Stimulated activated CD4-positive, alpha-beta T cell treated with anti-CD3 and anti-CD28 coated beads, Interleukin-4, amount 100 ng/mL, for 1 hour (primary cell): ENCODE measurements at regions not wholly inside any gene's neighbourhood (a gene's known extent, or its start where the extent isn't known, plus 50 kb on each side); places are given as distances from the start of the nearest gene placed in this dataset.

Experiments
- DNase-seq: peaks from one replicate; pipeline ENCODE4 v3.0.0-alpha.2; 2020

DNA sequence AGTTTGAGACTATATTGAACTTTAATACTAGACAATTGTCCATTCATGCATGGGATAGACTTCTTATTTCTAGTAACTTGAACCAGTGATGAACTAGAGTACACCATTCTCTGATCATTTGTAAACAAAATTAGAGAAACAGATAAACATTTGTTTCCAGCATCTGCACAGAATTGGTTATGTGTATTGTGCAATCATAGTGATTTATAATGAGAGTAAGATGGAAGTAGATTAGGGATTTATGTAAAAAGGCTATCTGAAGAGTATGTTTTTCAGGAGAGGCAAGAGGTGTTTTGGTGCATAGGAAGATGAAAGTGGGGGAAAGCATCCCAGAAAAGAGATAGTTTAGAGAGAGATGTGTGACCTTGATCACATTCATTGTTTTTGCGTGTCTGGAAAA is 695.0 kb downstream of the SQOR start:
- no peak for DNase-seq

DNA sequence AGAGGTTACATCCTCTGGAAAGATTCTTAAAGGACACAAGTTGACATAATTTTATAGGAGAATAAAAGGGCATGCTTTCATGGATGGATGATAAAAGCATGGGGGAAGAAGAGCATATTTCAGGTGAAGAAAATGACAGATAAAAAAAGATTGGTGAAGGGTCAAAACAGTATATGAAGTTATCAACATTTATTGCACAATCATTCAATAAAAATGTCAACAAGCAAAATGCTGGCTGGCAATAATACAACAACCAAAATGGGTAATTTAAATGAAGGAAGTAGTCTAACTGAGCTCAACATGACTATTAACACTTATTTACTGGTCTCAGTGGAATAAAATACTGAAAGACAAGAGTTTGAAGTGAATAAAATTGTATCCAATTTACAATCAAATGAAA is 696.7 kb downstream of the SQOR start:
- DNase-seq, result no peak

DNA sequence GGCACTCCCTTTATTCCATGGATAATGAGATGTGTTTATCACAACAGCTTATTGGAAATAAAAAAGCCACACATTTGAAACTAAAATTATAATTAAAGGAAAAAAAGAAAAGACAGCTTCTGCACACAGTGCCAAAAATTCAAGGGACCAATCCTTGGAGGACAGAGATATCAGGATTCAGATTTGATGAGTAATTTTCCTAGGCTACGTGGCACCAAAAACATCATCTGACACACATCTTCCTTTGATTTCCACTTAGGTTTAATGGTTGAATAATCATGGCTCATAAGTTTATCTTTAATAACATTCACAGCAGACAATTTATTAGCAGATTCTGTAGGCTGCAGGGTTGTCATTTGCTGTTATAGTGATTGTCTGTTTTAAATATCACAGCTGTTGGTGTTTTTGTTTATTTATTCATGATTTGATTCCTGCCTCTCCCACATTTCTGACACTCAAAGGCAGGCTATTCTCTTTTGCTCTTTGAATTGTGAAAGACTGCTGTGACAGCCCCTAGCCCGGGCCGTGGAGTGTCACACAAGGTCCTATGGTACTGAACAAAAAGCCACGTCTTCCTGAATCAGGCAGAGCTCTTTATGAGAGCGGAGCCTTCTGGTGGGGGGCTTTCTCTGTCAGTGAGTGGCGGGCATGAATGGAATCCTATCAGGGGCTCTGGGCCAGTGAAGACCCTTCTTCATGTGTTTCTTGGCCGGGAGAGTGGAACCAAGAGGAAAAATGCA is 708.5 kb downstream of the SQOR start:
- DNase-seq, result no peak

DNA sequence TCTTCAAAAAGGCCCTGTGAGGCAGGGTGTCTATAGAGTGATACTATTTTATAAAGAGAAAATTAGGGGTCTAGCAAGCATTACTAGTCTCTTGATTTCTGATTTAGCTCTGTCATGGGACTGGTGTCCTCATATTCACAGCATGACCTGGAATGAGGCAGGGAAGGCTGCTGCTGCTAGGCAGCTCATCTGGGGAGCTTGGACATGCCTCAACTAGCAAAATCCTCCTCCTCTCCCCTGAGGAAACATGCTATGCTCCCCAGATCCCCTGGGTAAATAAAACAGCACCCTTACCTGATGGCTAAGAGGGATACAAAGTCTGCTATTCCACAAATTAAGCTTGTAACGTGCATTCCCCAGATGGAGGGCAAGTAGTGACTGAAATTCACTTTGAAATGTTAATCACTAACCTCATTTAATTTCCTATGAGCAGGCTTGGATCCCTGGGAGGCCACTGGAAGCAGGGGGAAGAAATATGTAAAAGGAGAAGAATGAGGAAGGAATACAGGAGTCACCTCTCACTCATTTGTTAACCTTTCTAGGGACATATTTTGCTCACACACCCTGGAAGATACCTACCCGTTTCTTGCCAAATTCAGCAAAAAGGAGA is 709.4 kb downstream of the SQOR start:
- DNase-seq, result no peak

DNA sequence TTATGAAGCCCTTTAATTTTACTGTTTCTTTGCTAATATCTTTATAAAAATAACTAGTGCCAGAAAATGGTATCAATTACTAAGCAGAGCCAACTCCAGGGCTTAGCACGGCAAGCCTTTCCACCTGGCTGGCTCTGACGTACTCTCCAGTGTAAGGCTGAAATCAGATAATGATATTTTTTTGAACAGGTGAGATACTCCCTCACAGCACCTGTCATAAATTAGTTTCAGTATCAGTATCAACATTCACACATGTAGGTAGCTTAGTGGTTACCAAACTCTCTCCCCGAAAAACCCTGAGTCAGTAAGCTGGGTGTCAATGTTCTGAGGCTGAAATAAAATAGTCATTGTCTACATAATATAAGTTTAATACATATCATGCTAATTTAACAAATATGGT is 710.1 kb downstream of the SQOR start:
- no peak for DNase-seq

DNA sequence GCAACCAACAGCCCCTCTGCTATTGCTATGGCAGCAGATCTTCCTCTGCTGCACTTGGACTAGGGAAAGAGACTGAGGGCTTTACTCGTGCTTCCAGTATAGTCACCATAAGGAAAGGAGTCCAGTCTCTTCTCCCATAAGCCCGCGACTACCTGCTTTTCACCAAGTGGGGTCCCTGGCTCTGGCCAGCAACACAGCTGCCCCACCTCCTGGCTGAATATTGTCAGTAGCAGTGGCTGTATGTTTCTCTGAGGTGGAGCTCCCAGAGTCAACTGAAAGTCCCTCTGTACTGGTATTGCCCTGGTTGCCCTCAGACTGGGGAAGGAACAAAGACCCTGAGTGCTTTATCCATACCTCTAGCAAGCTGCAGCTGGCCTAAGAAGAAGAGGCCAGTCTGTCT is 719.6 kb downstream of the SQOR start:
- DNase-seq, result no peak

DNA sequence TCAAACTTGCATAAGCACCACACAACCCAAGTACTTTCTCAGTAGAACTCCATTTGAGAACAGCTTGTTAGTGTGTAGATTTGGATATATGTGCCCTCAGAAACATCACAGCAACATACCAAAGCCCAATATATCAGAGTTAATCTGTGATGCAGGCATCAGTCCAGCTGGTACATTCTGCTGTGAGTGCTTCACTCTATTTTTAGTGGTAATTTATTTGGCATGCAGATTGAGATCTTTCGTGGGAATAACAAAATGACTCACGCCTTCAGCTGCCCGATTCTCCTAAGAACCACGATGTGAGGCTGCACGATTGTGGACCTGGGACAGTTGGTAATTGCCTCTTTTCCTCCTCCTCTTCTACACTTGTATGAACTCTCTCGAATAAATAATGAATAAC is 730.7 kb downstream of the SQOR start:
- no peak for DNase-seq

DNA sequence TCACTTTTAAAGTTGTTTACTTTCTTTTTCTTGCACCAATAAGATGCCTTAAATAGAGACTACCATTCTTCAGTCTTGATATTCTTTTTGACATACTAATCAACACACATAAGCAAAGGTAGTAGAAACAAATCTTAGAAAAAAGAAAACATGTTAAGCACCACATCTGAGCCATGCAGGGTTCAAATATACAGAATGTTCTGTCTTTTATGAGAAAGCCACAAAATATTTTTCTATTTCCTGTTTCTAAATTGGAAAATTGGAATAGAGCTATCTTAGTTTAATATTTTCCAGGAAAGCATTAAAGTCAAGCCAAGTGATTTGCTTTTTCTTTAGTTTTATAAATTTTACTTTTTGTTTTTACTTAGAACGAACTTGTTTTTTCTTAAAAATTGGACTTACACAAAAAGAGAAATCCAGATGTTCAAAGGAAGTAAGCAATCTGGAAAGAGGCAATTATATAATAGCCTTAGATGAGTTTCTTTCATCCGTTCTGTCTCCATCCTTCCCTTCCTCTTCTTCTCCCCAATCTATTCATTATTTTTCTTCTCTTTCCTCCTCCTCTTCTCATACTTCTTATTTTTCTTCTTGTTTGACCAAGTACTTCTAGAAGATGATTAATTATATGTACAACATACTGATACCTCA is 731.7 kb downstream of the SQOR start:
- DNase-seq, result no peak

DNA sequence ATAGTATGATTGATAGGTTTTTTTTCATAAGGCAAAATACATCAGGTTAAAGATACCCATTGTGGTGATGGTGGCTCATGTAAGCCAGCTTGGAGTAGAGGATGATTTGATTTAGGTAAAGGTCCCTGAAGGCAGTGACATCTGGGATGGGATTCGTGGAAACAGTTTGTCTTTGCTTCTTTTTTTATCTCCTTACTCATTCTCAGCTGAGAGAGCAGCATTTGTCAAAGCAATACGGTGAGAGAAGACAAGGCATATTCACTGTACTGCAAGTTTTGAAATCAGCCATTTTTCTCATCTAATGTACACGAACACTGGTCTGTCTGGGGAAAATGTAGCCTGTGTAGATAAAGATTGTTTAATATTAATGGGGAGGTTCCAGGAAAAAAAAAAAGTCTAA is 749.1 kb downstream of the SQOR start:
- DNase-seq, result no peak

DNA sequence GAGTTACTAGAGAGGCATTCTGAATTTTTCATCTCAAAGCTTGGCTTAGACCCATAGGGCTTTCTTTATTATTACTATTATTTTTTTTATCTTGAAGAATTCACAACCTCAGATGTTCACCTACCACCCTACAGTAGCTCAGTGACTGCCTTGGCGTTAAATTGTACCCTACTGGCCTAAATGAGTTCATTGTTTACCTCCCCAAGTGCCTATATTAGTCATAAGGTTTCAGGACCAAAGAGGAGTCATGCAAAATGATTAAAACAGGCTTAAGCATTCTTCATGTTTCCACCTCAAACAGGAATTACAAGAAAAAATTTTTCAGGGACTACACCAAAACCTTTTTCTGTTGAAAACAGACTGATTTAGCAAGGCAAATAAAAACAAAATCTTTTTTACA is 751.5 kb downstream of the SQOR start:
- no peak for DNase-seq

DNA sequence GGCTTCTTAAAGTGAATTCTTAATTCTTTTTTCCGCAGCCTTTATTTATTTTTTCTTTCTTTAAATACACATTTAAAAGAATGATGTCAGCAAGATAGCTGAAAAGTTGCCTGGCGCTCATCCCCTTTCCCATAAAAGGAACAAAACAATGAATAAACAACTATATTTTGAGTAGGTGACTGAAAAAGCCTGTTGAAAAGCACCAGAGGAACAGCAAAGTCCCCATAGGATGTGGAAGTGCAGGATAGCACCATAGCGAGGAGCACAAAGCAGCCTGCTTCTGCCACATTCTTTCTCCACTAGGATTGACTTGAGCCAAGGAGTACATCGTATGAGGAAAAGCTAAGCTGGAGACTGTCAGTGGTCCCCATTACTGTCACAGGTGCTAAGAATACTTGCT is 754.9 kb downstream of the SQOR start:
- DNase-seq, result no peak

DNA sequence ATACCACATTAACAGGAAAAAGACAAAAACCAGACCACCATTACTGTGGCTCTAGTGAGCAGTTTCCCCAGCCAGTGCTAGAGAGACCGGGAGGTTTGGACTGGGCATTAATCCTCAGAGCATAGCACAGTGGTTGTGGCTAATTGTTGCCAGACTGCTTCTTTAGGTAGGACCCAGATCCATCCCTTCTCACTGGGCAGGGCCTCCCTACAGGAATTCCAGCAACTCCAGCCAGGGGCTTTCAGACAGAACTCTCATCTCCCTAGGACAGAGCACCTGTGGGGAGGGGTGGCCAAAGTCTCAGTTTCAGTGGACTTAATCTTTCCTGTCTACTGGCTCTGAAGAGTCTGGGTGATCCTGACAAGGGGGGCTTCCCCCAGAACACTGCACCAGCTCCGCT is 759.6 kb downstream of the SQOR start:
- DNase-seq, result no peak

DNA sequence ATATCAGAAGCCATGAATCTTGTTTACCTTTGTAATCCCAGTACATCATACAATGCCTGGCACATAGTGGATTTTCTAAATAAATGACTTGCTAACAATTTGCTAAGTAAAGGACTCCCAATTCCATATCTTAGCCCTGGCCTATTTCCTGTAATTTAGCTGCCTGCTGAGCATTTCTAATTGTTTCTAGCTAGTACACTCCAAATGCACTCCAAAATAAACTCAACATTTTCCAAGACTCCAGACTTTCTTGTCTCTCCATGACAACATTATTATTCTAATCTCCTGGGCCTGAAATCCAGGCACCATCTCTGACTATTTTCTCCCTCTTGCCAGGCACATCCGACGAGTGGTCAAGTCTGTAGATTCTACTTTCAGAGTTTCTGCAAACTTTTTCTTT is 773.5 kb downstream of the SQOR start:
- no peak for DNase-seq

DNA sequence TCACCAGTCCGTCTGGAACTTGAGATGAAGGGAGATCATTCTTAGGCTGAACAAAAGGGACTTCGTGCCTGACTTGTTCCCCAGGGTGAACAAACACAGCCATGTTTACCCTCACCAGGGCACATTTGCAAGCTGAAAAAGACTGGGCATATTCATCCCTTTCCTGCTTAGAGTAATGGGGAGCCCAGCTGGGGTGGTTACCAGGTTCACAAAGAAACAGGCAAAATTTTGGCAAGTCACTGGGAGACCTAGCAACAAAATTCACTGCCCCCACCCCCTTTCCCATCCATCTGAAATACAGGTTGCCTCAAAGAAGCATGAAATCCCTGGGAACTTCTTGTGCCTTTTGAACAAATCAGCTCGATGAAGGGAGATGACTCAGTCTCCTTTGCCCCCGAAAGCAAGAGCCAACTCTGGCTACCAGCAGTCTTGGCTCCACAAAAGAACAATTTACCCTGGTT is 775.0 kb downstream of the SQOR start:
- no peak for DNase-seq

DNA sequence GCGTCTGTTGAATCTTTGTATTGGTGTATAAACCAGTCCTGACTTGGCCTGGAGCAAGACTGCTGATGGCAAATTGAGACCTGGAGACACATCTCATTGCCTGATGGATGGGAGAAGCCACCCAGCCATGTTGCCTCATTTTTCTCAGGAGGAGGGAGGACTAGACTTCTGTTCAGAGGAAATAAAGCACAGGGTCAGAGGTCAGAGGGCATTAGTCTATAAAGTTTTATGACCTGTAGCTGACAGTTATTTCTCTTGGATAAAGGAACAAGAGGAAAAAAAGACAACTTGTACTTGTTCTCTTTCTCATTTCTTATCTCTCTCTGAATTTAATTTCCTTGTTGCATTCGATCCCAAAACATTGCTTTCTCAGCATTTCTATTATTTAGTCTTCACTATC is 775.9 kb downstream of the SQOR start:
- no peak for DNase-seq

DNA sequence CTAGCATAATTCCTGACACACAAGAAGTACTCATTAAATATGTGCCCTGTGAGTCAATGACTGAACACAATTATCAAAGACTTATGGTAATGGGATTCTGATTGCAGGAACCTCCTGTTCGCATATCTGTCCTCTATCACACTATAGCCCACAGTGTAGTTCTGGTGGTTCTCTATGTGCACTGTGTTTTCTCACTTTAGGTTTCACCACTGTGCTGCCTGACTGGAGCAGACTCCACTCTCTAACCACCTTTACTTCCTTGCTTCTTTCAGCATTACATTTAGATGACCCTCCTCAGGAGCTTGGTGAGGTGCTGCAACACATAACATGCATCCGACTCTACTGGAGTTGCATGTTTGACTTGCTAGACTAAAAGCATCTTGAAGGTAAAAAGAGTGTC is 777.1 kb downstream of the SQOR start:
- DNase-seq, result no peak

DNA sequence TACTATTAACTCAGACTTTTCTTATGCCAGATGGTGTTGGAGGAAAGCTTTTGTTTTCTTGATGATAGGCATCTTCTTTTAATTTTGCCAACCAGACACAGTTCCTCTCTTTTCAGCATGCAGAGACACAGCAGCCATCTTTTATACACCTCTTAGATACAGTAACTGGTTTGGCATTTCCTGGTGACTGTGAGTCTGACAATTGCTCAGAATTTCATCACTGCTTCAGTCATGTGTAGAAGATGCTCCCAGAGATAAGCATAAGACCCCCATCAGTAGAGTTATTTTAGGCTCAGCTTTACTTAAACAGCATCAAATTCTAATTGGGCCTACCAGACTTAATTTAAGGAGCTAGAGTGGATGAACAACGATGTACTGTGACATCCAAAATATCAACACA is 779.0 kb downstream of the SQOR start:
- DNase-seq, result no peak

DNA sequence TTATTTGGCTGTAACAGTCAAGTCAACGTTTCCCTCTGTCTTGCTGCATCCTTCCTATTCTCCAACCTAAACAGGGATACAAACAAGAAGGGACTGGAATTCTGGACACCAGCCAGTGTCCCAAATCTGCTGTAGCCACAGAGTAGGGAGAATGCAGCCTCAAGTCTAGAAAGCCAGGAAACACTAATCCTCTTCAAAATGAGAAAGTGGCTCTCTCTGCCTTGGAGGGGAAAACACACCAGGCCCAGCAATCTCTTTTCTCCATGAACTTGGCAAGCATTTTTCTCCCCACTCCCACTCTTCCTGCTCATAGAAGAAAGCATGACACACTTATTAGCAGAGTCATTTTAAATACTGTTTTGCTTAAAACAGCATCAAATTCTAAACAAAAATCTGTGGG is 781.7 kb downstream of the SQOR start:
- DNase-seq, result no peak

DNA sequence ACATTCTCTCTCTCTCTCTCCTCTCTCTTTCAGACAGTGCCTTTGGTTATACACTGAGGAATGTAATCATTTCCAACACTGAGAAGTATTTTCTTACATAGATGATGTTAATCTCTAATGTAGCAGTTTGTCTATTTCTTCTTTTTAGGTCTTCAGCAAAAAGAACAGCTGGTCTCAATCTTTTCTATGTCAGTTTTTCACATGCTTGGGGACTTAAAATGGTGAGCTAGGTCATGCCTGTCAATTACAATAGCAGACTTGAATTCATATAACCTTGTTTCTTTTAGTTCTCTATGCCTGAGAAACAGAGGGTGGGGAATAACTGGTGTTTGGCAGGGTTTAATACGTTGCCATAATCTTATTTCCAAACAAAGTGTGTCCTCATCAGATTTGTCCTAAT is 786.2 kb downstream of the SQOR start:
- no peak for DNase-seq

DNA sequence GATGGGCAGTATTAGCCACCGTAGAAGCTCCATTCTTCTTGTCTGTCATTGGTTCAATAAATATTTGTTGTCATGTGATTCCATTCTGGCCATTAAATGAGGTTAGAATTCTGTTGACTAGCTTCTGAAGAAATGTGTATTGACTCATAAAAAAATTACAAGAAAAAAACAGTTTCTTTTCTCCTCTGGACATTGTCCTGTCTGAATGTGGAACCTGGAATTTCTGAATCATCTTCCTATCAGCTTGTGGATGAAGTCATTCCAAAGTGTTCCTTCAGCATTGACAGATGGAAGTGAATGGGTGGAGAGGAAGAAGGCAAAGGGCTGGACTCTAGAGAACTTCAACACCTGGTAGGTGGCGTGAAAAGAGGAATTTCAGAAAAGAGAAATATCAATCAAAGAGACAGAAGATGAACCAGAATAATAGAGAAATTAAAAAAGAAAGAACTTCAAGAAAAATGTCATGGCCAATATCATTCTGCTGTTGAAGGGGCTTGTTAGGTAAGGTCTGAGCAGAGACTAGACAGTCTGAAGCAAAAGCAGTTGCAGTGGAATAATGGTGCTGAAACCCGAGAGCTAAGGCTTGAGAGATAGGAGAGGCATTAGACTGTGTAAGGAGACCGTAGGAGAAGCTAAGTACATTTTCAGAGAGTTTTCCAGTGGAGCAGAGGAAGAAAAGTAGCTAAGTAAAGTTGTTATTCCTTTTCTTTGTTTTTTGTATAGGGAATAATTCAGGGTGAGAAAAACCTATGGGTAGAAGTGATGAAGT is 806.6 kb downstream of the SQOR start:
- DNase-seq, result no peak

DNA sequence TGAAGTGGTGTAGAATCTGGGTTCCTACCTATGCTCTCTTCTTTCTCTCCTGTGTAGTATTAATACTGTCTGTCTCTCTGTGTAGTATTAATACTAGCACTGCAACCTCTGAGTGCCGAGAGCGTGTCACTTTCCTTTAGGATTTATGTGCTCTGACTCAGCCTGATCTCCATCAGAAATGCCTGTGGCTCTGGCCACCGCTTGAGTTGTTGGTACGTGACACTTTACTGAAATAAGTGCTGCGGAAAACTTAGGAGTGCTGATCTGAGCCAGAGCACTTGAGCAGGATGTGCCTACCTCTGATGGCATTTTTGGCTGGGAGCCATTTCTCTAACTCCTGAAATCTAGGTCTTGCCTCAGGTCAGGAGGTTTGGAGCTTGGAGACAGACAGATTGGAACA is 807.4 kb downstream of the SQOR start:
- DNase-seq, result no peak

DNA sequence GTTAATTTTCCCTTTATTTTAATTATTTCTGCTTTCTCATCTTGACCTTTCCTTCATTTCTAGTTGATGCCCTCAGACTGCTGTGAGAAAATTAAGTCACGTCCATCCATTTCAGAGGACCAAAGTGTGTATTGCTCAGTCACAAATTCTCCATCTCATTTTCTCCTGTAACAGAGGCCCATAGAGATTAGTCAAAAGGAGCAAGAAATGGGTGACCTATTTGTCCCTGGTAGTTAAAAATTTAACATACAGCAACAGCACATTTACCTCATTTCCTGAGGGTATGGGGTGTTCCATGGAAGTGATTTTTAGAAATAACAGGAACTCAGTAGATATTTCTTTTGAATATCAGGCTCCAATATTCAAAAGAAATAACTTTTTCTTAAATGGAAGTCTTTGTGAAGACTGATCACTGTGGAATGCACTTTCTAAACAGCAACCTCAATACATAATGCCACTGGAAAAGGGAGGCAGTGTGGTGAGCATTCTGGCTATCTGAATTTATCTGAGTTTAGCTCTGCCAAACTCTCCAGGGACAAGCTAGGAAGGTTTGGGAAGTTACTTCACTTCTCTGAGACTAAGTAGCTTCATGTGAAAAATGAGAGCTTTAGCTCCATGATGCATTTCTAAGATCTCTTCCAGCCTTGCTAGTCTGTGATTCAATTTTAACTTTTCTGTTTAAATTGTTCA is 808.2 kb downstream of the SQOR start:
- no peak for DNase-seq
